Hepatocyte (in vitro differentiated cells): ENCODE measurements at regions not wholly inside any gene's neighbourhood (a gene's known extent, or its start where the extent isn't known, plus 50 kb on each side); places are given as distances from the start of the nearest gene placed in this dataset.

ENCODE experiments used
- DNase-seq: peaks from one replicate; pipeline ENCODE4 v3.0.0-alpha.2; 2016; ENCODE audit warnings: low spot score
- H2AFZ ChIP-seq: fragments of 200-600 bp; sonication (generic); 2 replicates; pipeline ENCODE4 v1.6.0; 2016; ENCODE audit warnings: antibody characterized with exemption, mild to moderate bottlenecking
- H3K27ac ChIP-seq: fragments of 200-600 bp; sonication (generic); 2 replicates; pipeline ENCODE4 v1.5.1; 2016; ENCODE audit warnings: mild to moderate bottlenecking
- H3K27me3 ChIP-seq: fragments of 200-600 bp; sonication (generic); 2 replicates; pipeline ENCODE4 v1.6.1; 2016
- H3K36me3 ChIP-seq: fragments of 200-600 bp; sonication (generic); replicated peaks from 2 replicates; pipeline ENCODE4 v1.5.1; 2016; ENCODE audit warnings: low read depth; ENCODE audit not compliant: insufficient read depth
- H3K4me1 ChIP-seq: fragments of 200-600 bp; sonication (generic); 2 replicates; pipeline ENCODE4 v1.5.1; 2016; ENCODE audit warnings: mild to moderate bottlenecking, moderate library complexity; ENCODE audit not compliant: insufficient read depth
- H3K4me2 ChIP-seq: fragments of 200-600 bp; sonication (generic); 2 replicates; pipeline ENCODE4 v1.6.0; 2016
- H3K4me3 ChIP-seq: fragments of 200-600 bp; sonication (generic); 2 replicates; pipeline ENCODE4 v1.5.1; 2016; ENCODE audit warnings: mild to moderate bottlenecking
- H3K79me2 ChIP-seq: fragments of 200-600 bp; sonication (generic); 2 replicates; pipeline ENCODE4 v1.6.0; 2017; ENCODE audit warnings: mild to moderate bottlenecking
- H3K9me2 ChIP-seq: fragments of 200-600 bp; sonication (generic); replicated peaks from 2 replicates; pipeline ENCODE4 v1.6.0; 2017; ENCODE audit warnings: mild to moderate bottlenecking; ENCODE audit not compliant: insufficient read depth
- H3K9me3 ChIP-seq: fragments of 200-600 bp; sonication (generic); 2 replicates; pipeline ENCODE4 v1.5.1; 2016; ENCODE audit warnings: low read depth, mild to moderate bottlenecking
- H4K20me1 ChIP-seq: fragments of 200-600 bp; sonication (generic); 2 replicates; pipeline ENCODE4 v1.6.0; 2016; ENCODE audit warnings: mild to moderate bottlenecking; ENCODE audit not compliant: insufficient read depth, poor library complexity, severe bottlenecking
- CTCF ChIP-seq: fragments of 200-600 bp; sonication (generic); IDR thresholded peaks from 2 replicates; pipeline ENCODE4 v1.5.1; 2016; ENCODE audit warnings: antibody characterized with exemption, mild to moderate bottlenecking; ENCODE audit not compliant: poor library complexity
- EZH2 ChIP-seq: fragments of 200-600 bp; sonication (generic); IDR thresholded peaks from 2 replicates; pipeline ENCODE4 v1.6.1; 2016; ENCODE audit warnings: antibody characterized with exemption, mild to moderate bottlenecking, borderline replicate concordance
- EZH2phosphoT487 ChIP-seq: fragments of 200-600 bp; sonication (generic); IDR thresholded peaks from one replicate; pipeline ENCODE4 v1.6.1; 2018; ENCODE audit warnings: antibody characterized with exemption, mild to moderate bottlenecking, low read depth, moderate library complexity; ENCODE audit not compliant: unreplicated experiment, severe bottlenecking
- WGBS: methylation state at CpG from one replicate; pipeline ENCODE4 v1.1.6; 2016; ENCODE audit warnings: low lambda C conversion rate; ENCODE audit errors: missing lambda C conversion rate; 5-methylcytosine and 5-hydroxymethylcytosine counted together

GRCh38 chr22:35488513-35488912 is 52.1 kb upstream of the RASD2 start:
- no peaks in the 10 kb centered on the region for H3K79me2 ChIP-seq
- no peak for DNase-seq
- WGBS: 51% methylated on average over 3 of the region's 3 CpGs
- no peaks in the 10 kb centered on the region for H4K20me1 ChIP-seq
- H3K4me2 ChIP-seq: no peak overlapping the region
- H3K9me2 ChIP-seq: no peaks in the 10 kb centered on the region
- no peak overlapping the region for H3K27ac ChIP-seq
- no peaks in the 10 kb centered on the region for H3K9me3 ChIP-seq
- no peak overlapping the region for H3K4me3 ChIP-seq
- TF ChIP-seq CTCF (no peak), EZH2phosphoT487 (no peak), EZH2 (no peak)
- no peak overlapping the region for H2AFZ ChIP-seq
- H3K27me3 ChIP-seq: no peaks in the 10 kb centered on the region
- H3K36me3 ChIP-seq: no peaks in the 10 kb centered on the region
- H3K4me1 ChIP-seq: no peaks in the 10 kb centered on the region

- DNase-seq: no peak
- WGBS: 80% methylated on average over 6 of the region's 6 CpGs
- Histone ChIP-seq H3K4me2 (no peak overlapping the region), H2AFZ (no peak overlapping the region), H3K27me3 (no peaks in the 10 kb centered on the region), H3K36me3 (no peaks in the 10 kb centered on the region), H3K9me3 (no peaks in the 10 kb centered on the region), H3K79me2 (no peaks in the 10 kb centered on the region), H3K27ac (no peak overlapping the region), H3K4me3 (no peak overlapping the region), H3K9me2 (no peaks in the 10 kb centered on the region), H3K4me1 (no peaks in the 10 kb centered on the region), H4K20me1 (no peaks in the 10 kb centered on the region)
- TF ChIP-seq EZH2phosphoT487 (no peak), CTCF (no peak), EZH2 (no peak)
Observed at GRCh38 chr22:35489239-35489638, 51.4 kb upstream of the RASD2 start.
